Myocyte (in vitro differentiated cells): ENCODE measurements at regions not wholly inside any gene's neighbourhood (a gene's known extent, or its start where the extent isn't known, plus 50 kb on each side); places are given as distances from the start of the nearest gene placed in this dataset.
"Not testable (repeated sequence)": the region's sequence is repeated elsewhere in the genome, so short reads cannot be mapped to it uniquely, and the experiment has no call there.

Source experiments
- DNase-seq: peaks from one replicate; pipeline ENCODE4 v3.0.0-alpha.2; 2012; ENCODE audit warnings: low read depth

- DNase-seq = no peak
Measured at GRCh38 chr2:187986390-187987105, 305.1 kb upstream of the GULP1 start.

- no peak for DNase-seq
Measured at GRCh38 chr2:187988348-187988747, 303.3 kb upstream of the GULP1 start.

DNA sequence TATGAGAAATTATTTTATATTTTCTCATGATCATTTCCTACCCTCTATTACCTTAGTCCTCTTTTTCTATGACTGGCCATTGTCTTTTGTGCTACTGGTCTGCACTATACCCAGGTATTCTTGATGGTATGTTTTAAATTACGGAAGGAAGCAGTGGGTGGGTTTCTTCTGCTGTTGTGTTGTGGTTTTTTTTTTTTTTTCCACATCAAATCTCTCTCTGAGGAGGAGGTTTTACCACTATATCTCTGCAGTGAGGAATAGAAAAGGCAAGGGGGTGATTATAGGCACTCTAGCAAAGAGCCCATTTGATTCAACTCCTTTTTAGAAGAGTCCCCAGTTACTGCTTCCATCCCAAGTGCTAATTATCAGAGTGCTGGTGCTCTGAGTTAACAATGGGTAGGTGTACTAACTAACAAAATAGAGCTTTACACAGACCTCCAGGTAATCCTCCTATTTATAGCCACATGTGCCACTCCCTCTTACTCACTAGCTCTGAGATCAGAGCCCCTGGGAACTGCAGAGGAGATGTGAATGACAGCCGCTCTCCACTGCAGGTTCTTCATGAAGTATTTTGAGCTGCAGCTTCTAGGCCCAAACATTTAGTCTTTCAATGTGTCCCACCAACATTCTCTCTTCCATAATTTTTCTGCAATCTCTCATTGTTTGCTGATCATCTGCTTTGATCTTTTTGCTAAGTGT lies 301.6 kb upstream of the GULP1 start:
- DNase-seq = peak; percentile 26

DNA sequence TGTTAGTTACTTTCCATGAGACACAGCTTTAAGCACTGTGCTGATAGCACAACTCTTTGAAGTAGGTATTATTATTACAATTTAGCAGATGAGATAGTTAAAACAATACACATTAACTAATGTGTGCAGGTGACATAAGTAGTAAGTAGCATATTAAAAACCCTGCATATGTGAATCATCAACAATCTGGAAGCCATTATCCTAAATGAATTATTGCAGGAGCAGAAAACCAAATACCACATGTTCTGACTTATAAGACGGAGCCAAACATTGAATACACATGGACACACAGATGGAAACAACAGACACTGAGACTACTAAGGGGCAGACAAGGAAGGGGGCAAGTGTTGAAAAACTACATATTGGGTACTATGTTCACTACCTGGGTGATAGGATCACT lies 300.3 kb upstream of the GULP1 start:
- DNase-seq = no peak

- DNase-seq = peak; percentile 77
Measured at GRCh38 chr2:187994464-187995331, 297.0 kb upstream of the GULP1 start.

DNA sequence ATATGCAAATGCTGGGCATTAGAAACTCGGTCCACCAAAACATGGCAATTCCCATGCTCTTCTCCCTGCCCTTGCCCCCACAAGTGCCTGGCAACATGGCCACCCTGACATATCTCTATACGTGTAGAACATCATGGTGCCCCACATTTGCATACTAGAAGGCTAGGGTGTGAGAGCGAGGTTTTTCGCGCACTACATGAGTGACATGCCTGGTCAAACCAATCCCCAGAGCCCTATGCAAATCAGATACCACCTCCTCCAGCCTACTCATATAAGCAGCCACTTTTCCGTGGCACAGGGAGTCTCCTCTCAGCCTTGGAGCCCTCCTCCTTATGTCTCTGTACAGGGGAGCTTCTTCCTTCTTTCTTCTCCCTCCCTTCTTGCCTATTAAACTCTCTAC lies 296.1 kb upstream of the GULP1 start:
- DNase-seq = no peak

GRCh38 chr2:187996630-187997029 lies 295.0 kb upstream of the GULP1 start:
- no peak for DNase-seq

- DNase-seq = no peak
Measured at GRCh38 chr2:188000189-188000588, 291.5 kb upstream of the GULP1 start.

DNA sequence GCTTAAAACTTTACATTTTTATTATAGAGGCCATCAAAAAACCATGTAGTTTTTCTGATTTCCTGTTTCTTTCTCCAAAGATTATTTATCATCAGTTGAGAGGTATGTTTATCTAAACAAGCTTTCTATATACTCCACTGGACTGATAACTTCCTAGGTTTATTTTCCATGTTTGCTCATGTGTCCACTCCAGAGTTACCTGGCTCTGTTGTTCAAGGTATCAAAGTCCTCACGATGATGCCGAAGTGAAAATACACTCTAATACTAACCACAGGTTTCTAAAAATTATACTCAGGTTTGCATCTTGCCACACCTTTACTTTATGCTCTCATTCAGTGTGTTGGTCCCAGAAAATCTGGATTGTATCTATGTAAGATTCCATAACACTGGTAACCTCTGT lies 287.9 kb upstream of the GULP1 start:
- no peak for DNase-seq

- no peak for DNase-seq
Measured at GRCh38 chr2:188013767-188014166, 277.9 kb upstream of the GULP1 start.

DNA sequence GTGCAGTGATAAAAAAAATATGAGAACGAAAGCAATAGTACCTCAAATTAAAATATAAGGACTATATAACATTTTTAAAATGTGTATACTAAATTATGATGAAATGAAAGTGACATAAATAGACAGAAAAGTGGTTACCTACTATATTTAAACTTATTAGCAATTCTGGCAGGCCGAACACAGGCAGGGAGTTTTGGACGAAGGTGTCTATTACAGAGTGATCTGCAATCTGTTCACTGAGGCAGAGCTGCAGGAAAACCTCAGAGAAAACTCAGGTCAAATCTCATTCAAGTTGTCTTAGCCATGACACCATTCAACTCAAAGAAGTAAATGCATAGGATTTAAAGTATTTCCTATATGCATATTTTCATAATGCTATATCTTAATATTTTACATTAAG lies 274.8 kb upstream of the GULP1 start:
- DNase-seq = no peak

DNA sequence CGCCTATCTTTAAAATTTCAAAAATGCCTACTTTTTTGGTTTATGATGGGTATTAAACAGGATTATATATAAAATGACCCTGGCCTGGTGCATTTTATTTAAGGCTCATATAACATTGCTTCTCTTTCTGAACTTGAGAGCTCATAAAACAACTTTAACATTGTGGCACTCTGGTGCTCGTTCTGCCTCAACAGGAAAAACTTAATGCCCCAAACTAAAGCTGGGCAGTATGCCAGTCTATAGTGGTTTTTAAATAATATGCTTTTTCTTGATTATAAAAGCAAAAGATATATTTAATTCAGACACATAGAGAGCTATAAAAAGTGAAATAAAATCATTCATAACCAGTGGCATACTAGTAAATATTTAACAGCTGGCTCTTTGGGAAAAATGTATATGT lies 269.3 kb upstream of the GULP1 start:
- DNase-seq = no peak

- DNase-seq = no peak
Measured at GRCh38 chr2:188023035-188023434, 268.6 kb upstream of the GULP1 start.

- DNase-seq = peak; percentile 47
Measured at GRCh38 chr2:188024811-188025210, 266.9 kb upstream of the GULP1 start.

DNA sequence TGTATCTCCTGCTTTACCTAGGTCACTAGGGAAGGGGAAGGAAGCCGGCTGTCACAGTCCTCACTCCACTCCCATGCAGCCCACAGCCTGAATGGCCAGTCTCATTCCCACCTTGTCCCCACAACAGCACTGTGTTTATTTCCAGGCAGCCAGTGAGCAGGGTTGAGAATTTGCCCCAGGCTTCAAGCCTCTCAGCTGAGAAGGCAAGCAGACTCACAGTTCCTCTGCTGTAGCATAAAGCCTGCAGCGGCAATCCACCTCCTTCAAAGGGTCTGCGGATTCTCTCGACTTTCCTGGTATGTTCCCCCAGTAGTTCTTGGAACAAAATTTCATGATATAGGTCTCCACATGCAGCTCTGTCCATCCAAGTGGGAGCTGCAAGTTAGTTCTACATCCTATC lies 262.9 kb upstream of the GULP1 start:
- DNase-seq = no peak

- DNase-seq = no peak
Measured at GRCh38 chr2:188032306-188032705, 259.4 kb upstream of the GULP1 start.

DNA sequence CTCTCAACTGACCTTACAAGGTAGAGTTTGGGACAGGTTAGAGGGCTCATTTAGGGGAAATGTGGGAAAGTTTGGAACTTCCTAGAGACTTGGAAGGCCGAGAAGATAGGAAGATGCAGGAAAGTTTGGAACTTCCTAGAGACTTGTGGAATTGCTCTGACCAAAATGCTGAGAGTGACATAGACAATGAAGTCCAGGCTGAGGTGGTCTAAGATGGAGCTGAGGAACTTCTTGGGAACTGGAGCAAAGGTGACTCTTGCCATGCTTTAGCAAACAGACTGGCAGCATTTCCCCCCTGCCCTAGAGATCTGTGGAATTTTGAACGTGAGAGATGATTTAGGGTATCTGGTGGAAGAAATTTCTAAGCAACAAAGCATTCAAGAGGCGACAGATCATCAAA lies 258.9 kb upstream of the GULP1 start:
- no peak for DNase-seq

DNA sequence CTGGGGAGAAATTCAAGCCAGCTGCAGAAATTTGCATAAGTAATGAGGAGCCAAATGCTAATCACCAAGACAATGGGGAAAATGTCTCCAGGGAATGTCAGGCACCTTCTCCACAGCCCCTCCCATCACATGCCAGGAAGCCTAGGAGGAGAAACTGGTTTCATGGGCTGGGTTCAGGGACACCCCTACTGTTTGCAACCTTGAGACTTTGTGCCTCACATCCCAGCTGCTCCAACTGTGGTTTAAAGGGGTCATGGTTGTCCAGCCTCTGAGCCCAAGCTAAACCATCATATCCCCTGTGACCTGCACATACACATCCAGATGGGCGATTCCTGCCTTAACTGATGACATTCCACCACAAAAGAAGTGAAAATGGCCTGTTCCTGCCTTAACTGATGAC lies 258.4 kb upstream of the GULP1 start:
- not testable (repeated sequence) for DNase-seq

DNA sequence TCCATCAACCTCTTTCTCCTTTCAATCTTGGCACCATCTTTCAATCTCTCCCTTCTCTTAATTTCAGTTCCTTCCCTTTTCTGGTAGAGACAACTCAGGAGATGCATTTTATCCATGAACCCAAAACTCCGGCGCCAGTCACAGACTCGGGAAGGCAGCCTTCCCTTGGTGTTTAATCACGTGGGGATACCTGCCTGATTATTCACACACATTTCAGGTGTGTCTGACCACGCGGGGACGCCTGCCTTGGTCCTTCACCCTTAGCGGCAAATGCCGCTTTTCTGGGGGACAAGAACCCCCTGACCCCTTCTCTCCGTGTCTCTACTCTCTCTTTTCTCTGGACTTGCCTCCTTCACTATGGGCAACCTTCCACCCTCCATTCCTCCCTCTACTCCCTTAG lies 257.6 kb upstream of the GULP1 start:
- not testable (repeated sequence) for DNase-seq

GRCh38 chr2:188035377-188035776 lies 256.3 kb upstream of the GULP1 start:
- DNase-seq = not testable (repeated sequence)

- DNase-seq = peak; percentile 70
Measured at GRCh38 chr2:188036786-188037185, 254.9 kb upstream of the GULP1 start.

- no peak for DNase-seq
Measured at GRCh38 chr2:188039307-188039706, 252.4 kb upstream of the GULP1 start.
